ENCODE measurements at regions not wholly inside any gene's neighbourhood (a gene's known extent, or its start where the extent isn't known, plus 50 kb on each side); places are given as distances from the start of the nearest gene placed in this dataset.

- no peak for DNase-seq
These were observed 136.5 kb upstream of the NKX1-1 start for GRCh38 chr4:1542516-1543320.

- DNase-seq = no peak
These were observed 135.9 kb upstream of the NKX1-1 start for GRCh38 chr4:1542226-1542490.

- no peak for DNase-seq
These were observed 135.4 kb upstream of the NKX1-1 start for GRCh38 chr4:1541449-1542225.

- DNase-seq = no peak
These were observed 134.5 kb upstream of the NKX1-1 start for GRCh38 chr4:1540601-1541375.

- no peak for DNase-seq
These were observed 133.8 kb upstream of the NKX1-1 start for GRCh38 chr4:1539859-1540600.

GRCh38 chr4:1538941-1539772 lies 132.9 kb upstream of the NKX1-1 start:
- peak; percentile 29 for DNase-seq

GRCh38 chr4:1538096-1538410 lies 131.8 kb upstream of the NKX1-1 start:
- DNase-seq = no peak

- no peak for DNase-seq
These were observed 131.3 kb upstream of the NKX1-1 start for GRCh38 chr4:1537410-1538095.

- DNase-seq = no peak
These were observed 130.6 kb upstream of the NKX1-1 start for GRCh38 chr4:1536579-1537409.

GRCh38 chr4:1535926-1536578 lies 129.8 kb upstream of the NKX1-1 start:
- no peak for DNase-seq

GRCh38 chr4:1534876-1535526 lies 128.8 kb upstream of the NKX1-1 start:
- DNase-seq = no peak

- DNase-seq = no peak
These were observed 128.0 kb upstream of the NKX1-1 start for GRCh38 chr4:1534095-1534872.

- DNase-seq = peak; percentile 81
These were observed 127.3 kb upstream of the NKX1-1 start for GRCh38 chr4:1533501-1534064.

- DNase-seq = no peak
These were observed 126.5 kb upstream of the NKX1-1 start for GRCh38 chr4:1532549-1533395.

GRCh38 chr4:1531683-1532548 lies 125.7 kb upstream of the NKX1-1 start:
- no peak for DNase-seq

GRCh38 chr4:1530356-1530755 lies 124.1 kb upstream of the NKX1-1 start:
- no peak for DNase-seq

All from left kidney (tissue), 1 donor.